HCEC 1CT (cell line): ENCODE measurements at regions not wholly inside any gene's neighbourhood (a gene's known extent, or its start where the extent isn't known, plus 50 kb on each side); places are given as distances from the start of the nearest gene placed in this dataset.
A peak's percentile ranks its signal among the peaks of the same experiment; 100 is the strongest.

Experiments used
- DNase-seq: peaks from one replicate; pipeline ENCODE4 v3.0.0-alpha.2; 2017

DNA sequence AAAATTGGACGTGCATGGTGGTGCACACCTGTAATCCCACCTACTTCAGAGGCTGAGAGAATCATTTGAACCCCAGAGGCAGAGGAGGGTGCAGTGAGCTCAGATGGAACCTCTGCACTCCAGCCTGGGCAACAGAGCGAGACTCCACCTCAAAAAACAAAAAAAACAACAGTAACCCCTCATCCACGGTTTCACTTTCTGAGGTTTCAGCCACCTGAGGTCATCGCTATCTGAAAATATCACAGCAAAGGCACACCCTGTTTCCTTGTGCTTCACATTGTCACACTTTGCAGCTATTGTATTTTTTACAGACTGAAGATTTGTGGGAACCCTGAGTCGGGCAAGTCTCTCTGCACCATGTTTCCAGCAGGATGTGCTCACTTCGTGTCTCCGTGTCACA, 54.1 kb upstream of the FOXQ1 start:
- no peak for DNase-seq

DNA sequence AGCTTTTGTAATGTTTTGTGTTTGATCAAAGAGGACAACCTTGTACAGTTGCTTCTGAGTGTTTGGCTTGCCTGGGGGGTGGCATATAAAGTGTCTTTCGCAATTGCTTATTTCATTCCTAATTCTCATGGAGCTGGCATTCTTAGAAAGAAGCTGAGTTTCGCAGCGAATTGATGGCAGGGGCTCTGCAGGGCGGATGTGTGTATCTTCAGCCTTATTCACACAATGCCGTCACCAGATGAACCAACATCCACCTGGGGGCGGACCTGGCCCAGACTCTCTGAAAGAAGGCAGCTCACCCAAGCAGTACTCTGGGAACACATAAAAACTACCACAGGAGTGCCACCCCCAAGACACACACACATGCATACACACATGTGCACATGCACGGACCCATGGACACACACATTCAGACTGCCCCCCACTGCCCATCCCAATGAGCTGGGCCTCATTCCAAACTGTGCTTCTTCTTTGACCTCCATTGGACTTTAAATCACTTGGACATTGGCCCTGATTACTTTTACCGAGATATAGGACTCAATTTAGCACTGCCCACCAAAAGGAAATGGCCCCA, 55.4 kb upstream of the FOXQ1 start:
- DNase-seq = no peak

DNA sequence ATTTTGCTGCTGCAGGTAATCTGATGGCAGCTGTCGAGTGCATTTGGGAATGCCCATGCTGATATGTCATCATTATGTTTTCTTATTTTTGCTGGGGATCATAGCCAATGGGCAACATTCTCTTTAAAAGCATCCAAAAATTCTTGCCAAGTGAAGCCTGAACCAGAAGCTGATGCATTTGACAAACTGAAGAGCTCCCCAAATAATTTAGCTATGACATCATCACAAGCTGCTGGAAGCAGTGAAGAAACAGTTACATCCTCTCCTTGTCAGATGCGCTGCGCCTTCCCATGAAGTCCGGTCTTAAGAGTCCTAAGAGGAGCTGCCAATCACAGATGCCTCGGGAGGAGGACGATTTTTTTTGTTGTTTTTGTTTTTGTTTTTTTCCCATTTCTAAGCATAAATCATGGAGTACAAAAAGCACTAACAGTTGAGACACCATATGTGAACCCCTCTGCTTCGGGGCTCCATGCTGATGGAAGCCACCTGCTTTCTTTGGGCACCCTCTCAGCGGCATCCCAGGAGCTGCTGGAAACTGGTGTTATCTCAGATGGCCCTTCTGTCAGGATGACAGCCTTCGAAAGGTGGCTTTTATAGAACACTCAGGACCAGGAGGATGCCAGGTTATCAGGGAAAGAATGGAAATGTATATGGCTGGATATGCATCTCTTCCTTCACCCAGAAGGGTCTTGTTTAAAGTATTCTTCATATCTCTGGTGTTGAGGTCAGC, 56.1 kb upstream of the FOXQ1 start:
- DNase-seq = peak; percentile 57

DNA sequence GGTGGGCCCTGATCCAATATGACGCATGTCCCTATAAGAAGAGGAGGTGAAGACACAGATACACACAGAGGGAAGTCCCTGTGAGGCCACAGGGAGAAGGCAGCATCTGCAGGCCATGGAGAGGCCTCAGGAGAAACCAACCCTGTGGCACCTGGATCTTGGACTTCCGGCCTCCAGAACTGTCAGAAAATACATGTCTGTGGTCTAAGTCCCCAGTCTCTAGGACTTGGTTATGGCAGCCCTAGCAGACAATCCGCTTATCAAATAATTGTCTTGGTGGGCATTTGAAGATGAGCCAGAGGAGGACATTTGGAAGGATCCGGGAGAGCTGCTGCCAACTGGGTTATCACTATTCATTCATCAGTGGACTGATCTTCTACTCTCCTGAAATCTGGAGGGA, 57.6 kb upstream of the FOXQ1 start:
- DNase-seq = no peak

DNA sequence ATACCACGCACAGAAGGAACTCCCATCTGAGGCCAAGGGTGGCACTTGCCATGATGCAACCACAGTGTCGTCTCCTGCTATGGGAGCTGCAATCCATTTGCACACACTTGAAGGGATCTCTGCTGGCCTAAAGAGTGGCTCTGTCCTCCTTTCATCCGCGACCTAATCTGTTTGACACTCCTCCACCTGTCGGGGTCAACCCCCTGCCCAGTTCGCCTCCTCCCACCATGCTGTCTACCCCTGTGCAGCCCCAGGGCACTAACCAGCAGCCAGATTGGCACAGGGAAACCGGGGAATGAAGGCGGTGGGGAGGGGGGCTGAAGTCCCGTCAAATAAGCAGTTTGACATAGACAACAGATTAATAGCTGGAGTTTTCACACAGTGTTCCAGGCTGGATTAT, 58.1 kb upstream of the FOXQ1 start:
- no peak for DNase-seq

DNA sequence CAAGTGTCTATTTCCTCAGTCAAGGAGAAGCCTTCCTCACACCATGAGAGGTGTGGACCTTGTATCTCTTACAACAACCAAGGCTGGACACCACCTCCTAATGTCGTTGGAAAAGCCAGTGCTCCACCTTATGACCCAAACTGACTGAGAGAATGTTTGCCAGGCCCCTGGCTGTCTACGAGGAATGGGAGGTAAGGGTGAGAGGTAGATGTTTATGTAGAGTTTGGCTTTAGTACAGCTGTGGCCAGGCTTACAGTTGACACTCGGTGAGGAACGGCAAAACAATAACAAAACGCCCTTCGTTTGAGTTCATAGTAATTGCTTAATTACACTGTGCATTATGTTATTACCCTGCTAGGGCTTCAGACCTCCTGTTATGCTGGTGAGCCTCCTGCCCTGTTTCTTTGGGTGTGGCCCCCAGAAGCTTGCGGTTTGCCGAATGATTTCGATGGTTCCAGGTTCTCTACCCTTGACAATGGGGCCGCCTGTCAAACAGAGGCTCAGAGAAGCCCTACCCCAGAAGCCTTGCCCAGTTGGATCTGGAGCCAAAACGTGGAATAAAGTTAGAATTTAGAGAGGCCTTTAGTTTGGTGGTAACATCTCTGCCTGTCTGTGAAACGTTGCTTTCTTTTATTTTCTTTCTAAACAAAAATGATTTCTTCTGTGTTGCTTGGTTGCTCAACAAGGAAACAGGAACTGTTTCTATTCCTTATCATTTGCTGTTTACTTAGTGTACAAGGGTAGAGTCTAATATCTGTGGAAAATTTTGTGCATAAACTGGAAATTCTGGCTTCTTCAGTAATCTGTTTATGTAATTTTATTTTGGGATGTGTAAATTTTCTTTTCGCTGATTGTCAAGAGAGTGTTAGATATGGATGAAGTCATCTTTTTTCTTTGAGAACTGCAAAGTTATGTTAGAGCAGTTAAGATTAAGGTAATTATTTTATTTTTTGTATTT, 60.4 kb upstream of the FOXQ1 start:
- no peak for DNase-seq

DNA sequence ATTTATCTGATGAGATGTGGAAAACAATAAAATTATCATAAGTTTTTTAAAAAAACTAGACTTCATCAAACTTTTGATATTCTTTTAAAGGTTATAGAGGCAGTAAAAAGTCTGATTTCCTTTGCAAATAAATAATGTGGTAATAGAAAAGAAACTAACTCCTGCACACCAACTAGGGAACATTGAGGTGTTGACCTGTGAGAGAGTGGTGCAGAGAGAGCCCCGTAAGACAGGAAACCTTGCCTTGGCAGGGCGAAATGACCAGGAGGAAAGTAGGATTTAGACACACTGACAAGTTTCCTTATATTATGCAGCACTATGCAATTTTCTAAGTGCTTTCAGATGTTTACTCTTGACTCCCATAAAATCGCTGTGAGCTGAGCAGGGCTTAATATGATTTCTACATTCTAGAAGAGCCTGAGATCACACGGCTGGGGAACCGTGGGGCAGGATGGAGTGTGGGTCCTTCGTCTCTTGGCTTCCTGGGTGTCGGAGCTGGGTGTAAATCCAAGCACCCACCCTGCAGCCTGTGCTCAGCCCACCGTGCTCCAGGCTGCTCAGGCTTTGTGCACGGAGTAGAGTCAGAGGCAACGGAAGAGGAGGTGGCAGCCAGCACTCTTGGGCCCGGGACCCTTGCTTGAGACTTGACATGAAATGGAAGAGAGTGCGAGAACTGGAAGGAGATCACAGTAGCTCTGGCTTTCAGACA, 61.3 kb upstream of the FOXQ1 start:
- no peak for DNase-seq

DNA sequence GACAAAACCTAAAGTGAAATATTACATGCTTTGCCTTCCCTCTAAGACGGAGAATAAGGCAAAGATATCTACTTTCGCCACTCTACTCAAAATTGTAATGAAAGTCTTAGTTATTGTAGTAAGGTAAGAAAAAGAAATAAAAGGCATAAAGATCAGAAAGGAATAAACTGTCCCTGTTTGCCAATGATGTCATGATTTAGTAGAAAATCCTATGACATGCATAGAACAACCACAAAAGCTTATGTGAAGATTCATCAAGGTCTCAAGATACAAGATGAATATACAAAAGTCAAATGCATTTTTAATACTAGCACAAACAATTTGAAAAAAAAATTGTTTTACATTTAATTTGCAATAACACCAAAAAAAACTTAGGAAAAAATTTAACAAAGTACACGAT, 64.0 kb upstream of the FOXQ1 start:
- DNase-seq = no peak

DNA sequence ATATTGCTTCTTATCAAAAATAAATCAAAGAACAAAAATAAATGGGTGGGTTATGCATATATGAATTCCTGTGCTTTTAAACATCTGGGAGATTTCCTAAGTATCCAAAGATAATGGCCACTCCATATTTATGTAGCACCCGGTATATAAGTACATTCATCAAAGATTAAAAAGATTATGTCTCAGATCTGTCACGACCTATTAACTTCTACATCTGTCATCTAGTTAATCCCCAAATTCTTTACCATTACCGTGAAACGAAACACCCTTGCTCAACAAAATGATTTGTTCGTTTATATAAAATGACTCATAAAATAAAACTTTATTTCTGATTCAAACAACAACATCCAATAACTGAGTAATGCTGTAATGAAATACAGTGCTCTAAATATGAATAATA, 64.8 kb upstream of the FOXQ1 start:
- DNase-seq = peak; percentile 19

DNA sequence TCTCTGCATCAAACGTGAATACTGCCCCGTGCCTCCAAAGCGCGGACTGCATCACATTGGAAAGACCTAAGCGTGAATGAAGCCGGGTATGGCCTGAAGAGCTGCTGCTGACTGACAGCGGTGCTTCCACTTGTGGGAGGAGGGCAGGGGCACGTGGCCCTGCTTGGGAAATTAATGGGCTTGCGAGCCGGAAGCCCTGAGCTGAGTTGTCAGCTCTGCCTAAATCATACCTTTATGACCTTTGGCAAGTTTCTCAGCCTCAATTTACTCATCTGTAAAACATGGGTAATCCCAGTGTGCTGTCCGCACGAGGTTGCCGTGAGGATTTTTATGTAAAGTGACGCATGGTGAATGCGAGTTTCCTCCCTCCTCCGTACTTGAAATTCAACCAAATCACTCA, 67.0 kb upstream of the FOXQ1 start:
- DNase-seq = no peak

DNA sequence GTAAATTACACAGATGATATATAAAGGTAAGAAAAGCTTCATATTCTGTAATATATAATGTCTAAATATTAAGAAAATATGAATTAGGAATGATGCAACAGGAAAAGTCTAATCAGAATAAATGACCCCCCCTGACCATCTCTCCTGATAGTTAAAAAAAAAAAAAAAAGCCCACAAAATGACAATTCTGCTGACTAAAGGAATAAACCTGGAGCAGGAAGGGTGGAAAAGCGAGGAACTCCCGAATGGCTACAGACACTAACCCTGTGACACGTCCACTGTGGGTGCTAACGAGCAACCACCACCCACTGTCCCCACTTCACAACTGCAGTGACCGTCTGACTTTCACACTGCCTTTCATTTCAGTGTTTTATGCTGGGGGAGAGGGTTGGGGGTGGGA, 67.6 kb upstream of the FOXQ1 start:
- DNase-seq = no peak

DNA sequence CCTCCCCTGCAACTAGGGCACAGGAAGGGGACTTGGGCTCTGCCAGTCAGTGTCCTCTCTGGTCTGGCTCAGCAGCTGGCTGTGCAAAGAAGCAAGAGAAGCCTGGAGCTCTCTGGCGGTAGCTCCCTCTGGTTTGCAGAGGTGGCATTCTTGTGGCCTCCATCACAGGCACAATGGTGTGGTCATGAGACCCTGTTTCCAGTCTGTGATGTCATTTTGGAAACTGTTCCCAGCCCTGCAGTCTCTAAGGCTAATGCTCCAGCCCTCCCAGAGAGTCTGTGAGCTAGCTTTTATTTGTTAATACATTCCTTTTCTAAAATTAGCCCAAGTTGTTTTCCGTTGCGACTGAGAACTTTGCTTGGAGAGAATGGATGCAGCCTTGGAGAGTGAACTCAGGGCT, 69.5 kb upstream of the FOXQ1 start:
- DNase-seq = no peak

DNA sequence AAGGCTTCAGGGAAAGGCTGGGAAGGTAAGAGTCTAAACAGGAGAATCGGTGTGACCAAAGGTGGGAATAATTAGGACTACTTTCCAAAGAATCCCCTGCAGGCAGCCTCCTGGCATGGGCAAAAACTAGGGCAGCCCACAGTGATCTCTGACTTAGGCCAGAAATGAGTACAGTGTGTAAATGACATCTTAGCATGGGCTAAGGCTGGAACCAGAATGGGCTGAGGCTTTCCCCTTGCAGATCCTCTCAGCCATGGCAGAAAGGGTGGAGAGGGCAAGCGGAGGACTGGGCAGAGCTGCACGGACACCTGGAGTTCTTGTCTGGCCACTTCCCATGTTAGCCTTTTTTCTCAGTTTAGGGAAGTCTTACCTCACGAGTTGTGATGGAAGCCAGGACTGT, 69.9 kb upstream of the FOXQ1 start:
- no peak for DNase-seq

DNA sequence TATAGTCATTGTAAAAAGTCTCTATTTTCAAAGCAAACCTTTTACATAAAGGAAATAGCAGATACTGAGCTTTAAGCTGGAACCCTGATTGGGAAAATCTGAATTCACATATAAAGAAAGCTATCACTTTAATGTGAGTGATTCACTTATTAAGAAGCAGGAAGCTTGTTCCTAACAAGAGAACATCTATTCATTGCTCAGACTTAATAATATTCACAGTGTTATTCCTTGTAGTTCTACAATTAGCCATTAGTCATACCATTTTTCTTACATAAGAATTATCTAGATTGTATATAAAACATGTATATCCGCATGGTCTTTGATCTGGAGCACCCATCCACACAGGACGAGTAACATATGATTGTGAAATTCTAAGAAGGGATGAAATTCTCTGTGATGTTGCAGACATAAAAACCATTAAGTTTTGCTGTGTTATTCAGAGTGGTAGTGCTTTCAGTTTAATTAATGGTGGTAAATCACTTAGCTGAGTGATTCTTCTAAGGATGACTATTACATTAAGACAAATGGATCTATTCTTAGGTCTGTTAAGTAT, 71.1 kb upstream of the FOXQ1 start:
- DNase-seq = peak; percentile 30

DNA sequence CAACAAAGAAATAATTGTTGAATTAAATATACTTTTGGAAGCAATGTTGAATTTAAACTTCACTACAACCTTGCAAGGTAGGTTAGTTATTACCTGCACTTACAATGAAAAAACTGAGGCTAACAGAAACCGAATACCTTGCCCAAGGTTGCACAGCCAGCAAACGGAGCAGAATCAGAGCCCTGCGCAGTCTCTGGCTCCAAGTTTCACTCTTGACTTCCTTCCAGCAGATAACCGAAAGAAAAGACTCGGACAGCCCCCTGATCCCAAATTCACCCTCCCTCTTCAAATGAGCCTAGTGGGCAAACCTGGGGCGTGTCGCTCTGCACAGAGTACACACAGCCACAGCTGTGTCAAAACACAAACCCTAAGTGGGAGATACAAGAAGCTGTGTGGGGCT, 72.1 kb upstream of the FOXQ1 start:
- no peak for DNase-seq

DNA sequence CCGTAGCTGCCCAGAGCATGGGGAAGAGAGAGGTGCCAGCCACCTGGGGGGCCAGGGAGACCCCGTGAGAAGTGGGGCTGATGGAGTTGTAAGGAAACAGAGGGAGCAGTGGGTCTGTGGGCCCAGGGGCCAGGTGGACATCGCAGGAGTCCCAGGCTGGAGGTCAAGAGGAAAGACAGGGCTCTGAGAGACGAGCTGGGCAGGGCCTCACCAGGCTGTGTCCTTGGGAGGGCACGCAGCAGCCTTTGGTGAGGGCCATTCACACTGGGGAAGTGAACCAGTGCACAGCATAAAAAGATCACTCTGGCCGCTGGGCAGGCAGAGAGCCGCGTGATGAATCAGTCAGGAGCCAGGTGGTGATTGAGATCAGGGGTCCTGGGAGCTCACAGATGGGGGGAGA, 73.9 kb upstream of the FOXQ1 start:
- DNase-seq = no peak

DNA sequence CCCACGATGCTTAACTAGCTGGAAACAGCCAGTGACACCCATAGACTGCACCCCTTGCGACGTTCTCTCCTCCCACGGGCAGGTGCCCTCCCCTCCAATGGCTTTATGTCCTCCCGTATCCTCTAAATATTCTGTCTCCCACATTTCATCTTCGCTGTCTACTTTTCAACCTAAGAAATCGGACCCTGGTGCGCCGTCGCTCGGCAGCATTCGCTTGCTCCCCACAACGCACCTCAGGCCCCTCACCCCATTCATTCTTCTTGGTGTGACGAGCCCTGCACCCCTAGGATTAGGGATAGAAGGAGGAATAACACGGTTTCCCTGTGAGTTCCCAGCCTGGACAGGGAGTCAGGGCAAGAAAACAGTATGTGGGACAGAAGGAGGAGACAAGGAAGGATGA, 74.3 kb upstream of the FOXQ1 start:
- no peak for DNase-seq

DNA sequence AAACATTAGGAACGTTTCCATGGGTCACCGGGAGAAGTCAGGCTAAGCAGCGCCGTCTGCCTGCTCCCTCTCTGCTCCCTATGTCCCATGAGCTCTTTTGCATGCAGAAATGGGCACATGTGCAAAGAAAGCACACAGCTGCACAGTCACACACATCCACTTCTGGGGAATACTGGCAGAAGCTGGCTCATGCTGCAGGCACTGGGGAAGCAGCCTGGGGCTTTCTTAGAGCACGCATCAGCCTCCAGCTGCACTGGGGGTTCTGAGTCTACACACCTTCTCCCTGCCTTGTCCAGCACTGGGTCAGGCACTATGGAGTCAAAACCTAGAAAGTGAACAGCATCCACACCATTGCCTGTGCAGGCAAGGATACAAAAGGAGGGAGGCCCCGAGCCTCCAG, 76.1 kb upstream of the FOXQ1 start:
- no peak for DNase-seq

DNA sequence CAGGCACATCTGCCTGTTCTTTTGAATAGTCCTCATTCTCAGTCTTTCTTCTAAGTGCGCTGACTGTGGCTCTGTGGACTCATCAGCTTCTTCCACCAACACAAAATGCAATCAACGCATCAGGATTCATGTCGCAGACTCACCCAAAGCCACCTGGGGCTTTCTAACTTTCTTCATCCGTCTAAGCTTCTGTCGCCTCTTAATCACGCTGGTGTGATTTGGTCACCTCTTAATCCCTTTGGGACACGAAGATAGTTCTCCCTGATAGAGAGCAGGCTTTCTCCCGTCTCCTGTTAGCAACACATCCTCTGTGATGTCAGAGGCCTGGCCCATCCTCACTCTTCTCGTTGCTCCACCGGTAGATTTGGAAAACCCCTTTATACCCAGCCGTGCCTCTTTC, 78.0 kb upstream of the FOXQ1 start:
- DNase-seq = no peak

DNA sequence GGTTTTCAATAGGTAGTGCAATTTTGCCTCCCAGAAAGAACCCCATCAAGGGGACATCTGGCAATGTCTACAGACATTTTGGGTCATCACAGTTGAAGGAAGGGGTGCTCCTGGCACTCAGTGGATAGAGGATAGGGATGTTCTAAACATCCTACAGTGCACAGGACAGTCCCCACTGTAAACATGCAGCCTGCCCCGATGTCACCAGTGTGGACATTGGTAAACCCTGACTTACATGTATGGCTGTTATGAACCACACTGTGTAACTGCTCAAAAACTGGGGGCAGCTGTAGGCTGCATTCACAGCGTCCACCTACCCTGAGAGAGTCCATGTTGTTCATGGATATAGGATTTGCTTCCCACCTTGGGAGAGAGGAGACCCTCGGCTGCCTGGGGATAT, 79.3 kb upstream of the FOXQ1 start:
- DNase-seq = no peak

DNA sequence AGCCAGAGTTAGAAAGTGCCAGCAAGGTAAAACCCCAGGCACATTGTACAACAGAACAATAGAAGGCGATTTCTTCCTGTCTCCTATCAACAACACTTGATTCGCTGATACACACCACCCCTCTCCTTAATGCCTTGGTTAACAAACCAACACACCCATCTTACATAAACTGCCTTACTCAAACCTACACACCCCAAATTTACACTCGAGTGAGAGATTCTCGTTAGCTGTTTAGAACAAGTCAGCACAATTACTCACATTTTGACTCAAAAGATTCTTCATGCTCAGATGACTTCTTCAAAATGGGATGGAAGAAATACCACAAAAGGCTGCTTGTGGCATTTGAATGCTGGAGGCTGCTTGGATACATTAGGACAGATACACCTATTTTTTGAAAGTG, 80.0 kb upstream of the FOXQ1 start:
- DNase-seq = no peak

DNA sequence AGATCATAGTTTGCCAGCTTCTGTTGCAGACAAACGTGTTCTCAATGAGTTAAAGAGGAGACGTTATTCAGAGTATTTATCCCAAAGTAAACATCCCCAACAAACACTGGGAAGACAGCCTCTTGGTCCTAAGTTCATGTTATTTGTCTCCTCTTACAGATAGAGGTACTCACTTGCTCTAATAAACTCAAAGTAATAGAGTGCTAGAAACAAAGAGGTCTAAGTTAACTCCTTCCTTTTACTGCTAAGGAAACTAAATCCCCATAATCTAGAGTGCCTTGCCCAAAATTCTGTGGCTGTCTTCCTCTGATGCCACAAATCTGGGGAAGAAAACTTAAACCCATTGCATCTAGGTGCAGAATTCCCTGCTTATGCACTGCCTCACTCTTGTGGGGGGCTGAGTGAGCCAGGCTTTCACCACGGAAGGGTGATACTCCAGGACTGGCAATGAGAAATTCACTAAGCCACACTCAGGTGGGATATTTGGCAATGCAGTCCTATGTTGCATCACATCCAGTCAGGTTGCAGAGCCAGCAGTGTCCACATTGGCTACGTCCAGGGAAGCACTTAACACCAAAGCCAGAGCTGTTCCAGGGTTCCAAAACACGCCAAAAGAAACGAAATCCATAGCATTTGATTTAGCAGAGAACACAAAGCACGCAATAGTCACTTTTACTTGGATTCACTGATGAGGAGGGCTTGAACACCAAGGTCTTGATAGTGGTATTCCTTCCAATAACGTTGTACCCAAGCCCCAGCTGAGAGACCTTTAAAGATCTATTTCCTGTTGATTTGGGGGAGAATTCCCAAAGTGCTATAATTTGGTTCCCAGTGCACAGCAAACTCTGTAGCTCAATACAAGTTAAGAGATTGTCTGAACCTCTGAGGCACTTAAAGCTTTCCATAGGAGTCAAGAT, 81.0 kb upstream of the FOXQ1 start:
- no peak for DNase-seq
